ENCODE measurements at regions not wholly inside any gene's neighbourhood (a gene's known extent, or its start where the extent isn't known, plus 50 kb on each side); places are given as distances from the start of the nearest gene placed in this dataset.

DNA sequence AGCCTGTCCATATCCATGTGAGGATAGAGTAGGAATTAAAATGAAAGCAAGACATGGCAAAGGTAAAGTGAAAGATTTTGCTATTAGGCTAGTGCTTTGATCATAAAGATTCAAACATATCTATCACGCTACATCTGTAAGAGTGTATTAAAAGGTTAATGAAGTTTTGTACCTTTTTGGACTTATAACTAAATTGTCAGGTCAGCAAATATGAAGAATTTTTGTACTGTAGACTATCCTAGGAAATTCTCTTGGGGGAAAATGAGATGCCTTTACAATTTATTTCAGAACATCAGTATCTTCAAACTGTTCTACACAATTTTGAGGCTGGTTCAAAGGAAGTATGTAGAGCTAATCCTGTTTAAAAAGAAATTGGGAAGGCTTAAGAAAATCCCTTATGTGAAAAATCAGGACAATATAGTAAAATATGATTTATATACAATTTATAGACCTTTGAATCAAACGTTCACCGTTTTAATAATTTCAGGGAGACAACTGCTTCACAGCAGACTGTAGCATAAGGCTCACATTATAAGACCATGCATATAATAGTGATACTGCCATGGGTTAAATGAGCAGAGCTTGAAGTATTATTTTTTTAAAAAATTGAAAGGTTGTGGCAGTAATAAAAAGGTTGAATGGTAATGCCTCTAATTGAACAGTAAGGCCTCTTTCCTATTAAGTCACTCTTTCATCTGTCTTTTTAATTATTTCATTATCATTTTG, 639.5 kb upstream of the ARRDC3 start (continued):
- no peak for TF ChIP-seq NR2C1 (IDR thresholded peaks at IDR 0.05)
- TF ChIP-seq BRCA1 (IDR thresholded peaks at IDR 0.05; ENCODE audit: low read depth, low read length) = no peak
- TF ChIP-seq, protein P1, sequence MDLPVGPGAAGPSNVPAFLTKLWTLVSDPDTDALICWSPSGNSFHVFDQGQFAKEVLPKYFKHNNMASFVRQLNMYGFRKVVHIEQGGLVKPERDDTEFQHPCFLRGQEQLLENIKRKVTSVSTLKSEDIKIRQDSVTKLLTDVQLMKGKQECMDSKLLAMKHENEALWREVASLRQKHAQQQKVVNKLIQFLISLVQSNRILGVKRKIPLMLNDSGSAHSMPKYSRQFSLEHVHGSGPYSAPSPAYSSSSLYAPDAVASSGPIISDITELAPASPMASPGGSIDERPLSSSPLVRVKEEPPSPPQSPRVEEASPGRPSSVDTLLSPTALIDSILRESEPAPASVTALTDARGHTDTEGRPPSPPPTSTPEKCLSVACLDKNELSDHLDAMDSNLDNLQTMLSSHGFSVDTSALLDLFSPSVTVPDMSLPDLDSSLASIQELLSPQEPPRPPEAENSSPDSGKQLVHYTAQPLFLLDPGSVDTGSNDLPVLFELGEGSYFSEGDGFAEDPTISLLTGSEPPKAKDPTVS (IDR thresholded peaks at IDR 0.05; ENCODE audit: low read depth, low read length) = no peak
- TF ChIP-seq JUND (IDR thresholded peaks at IDR 0.05; ENCODE audit: low read depth, low read length) = no peak
- no peak for TF ChIP-seq CHD2 (IDR thresholded peaks at IDR 0.05; ENCODE audit: borderline replicate concordance, low read depth, low read length)
- no peak for TF ChIP-seq KAT2A (conservative IDR thresholded peaks at IDR 0.05; ENCODE audit: control insufficient read depth, low read depth, low read length)

DNA sequence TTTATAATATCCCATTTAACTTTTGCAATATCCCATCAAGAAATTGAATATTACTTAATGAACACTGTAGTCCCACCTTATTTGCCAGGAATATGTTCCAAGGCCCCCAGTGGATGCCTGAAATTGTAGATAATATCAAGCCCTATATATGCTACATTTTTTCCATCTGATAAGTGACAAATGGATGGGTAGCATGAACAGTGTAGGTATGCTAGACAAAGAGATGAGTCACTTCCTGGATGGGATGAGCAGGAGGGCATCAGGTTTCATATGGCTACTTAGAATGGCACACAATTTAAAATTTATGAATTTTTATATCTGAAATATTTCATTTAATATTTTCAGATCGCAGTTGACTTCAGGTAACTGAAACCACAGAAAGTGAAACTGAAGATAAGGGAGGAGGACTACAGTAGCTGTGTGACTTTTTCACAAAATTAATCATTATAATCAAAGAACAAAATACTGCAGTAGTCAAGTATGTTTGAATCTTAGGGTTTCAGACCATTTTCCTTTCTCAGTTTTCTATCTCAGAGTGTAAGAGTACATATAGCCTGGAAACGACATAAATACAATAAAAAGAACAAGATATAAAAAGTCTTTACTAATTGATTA, 636.4 kb upstream of the ARRDC3 start:
- intact Hi-C loops (cut with micrococcal nuclease; ENCODE audit: unreplicated experiment) (no loop called here), in situ Hi-C loops (cut with MboI) (no loop called here)
- TF ChIP-seq, protein P2, sequence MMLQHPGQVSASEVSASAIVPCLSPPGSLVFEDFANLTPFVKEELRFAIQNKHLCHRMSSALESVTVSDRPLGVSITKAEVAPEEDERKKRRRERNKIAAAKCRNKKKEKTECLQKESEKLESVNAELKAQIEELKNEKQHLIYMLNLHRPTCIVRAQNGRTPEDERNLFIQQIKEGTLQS (IDR thresholded peaks at IDR 0.05; ENCODE audit: borderline replicate concordance, extremely low read depth, low read depth, low read length) = no peak
- TF ChIP-seq ATF7 (IDR thresholded peaks at IDR 0.05; ENCODE audit: low read depth) (no peak), SMAD1 (IDR thresholded peaks at IDR 0.05; ENCODE audit: low read depth, partially characterized antibody) (no peak), CHD2 (IDR thresholded peaks at IDR 0.05; ENCODE audit: borderline replicate concordance, low read depth, low read length) (no peak), ZNF384 (IDR thresholded peaks at IDR 0.05; ENCODE audit: borderline replicate concordance, low read depth, low read length) (no peak), IRF4 (IDR thresholded peaks at IDR 0.05; ENCODE audit: low read depth, low read length) (no peak), EP300 (IDR thresholded peaks at IDR 0.05; ENCODE audit: borderline replicate concordance in 1 of 2, control insufficient read depth in 1 of 2, low read depth in 2 of 2, low read length in 2 of 2) (no peak), JUNB (IDR thresholded peaks at IDR 0.05) (no peak)
- TF ChIP-seq, protein P3, sequence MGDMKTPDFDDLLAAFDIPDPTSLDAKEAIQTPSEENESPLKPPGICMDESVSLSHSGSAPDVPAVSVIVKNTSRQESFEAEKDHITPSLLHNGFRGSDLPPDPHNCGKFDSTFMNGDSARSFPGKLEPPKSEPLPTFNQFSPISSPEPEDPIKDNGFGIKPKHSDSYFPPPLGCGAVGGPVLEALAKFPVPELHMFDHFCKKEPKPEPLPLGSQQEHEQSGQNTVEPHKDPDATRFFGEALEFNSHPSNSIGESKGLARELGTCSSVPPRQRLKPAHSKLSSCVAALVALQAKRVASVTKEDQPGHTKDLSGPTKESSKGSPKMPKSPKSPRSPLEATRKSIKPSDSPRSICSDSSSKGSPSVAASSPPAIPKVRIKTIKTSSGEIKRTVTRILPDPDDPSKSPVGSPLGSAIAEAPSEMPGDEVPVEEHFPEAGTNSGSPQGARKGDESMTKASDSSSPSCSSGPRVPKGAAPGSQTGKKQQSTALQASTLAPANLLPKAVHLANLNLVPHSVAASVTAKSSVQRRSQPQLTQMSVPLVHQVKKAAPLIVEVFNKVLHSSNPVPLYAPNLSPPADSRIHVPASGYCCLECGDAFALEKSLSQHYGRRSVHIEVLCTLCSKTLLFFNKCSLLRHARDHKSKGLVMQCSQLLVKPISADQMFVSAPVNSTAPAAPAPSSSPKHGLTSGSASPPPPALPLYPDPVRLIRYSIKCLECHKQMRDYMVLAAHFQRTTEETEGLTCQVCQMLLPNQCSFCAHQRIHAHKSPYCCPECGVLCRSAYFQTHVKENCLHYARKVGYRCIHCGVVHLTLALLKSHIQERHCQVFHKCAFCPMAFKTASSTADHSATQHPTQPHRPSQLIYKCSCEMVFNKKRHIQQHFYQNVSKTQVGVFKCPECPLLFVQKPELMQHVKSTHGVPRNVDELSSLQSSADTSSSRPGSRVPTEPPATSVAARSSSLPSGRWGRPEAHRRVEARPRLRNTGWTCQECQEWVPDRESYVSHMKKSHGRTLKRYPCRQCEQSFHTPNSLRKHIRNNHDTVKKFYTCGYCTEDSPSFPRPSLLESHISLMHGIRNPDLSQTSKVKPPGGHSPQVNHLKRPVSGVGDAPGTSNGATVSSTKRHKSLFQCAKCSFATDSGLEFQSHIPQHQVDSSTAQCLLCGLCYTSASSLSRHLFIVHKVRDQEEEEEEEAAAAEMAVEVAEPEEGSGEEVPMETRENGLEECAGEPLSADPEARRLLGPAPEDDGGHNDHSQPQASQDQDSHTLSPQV (IDR thresholded peaks at IDR 0.05) = no peak

More for the DNA sequence above, 636.4 kb upstream of the ARRDC3 start:
- Histone ChIP-seq H2AFZ (ENCODE audit: control insufficient read depth, low read depth, low read length) (no peak overlapping the region), H3K9ac (ENCODE audit: control insufficient read depth, insufficient read depth, low read length) (no peak overlapping the region), H3K27ac (ENCODE audit: control insufficient read depth, insufficient read depth) (no peak overlapping the region), H3K4me3 (no peak overlapping the region), H3K4me1 (ENCODE audit: control insufficient read depth, insufficient read depth, low read length) (no peaks in the 10 kb centered on the region), H4K20me1 (ENCODE audit: control insufficient read depth, insufficient read depth) (no peaks in the 10 kb centered on the region), H3K79me2 (ENCODE audit: control insufficient read depth, insufficient read depth, low read length) (no peaks in the 10 kb centered on the region), H3K27me3 (replicated peaks in 1 of 2; ENCODE audit: control insufficient read depth in 2 of 2, insufficient read depth in 2 of 2, low read length in 1 of 2) (no peaks in the 10 kb centered on the region), H3K36me3 (ENCODE audit: control insufficient read depth in 2 of 2, insufficient read depth in 2 of 2, low read length in 1 of 2) (no peaks in the 10 kb centered on the region), H3K4me2 (ENCODE audit: control insufficient read depth, insufficient read depth) (no peak overlapping the region), H3K9me3 (replicated peaks; ENCODE audit: control insufficient read depth, insufficient read depth, low read length) (no peaks in the 10 kb centered on the region)
- WGBS (ENCODE audit: insufficient coverage, insufficient replicate concordance, low lambda C conversion rate, missing lambda C conversion rate) = 38% methylated on average over 2 of the region's 2 CpGs
- peak; percentile 69 for ATAC-seq
- no peak for FAIRE-seq
- no TSS peak for BruUV-seq (replicated peaks)
- ChIA-PET SMC1A (ENCODE audit: uncharacterized antibody, unreplicated experiment) (no interaction called here), POLR2A (no interaction called here), CTCF (no interaction called here), RAD21 (ENCODE audit: unreplicated experiment) (no interaction called here)
- no peak for DNase-seq (ENCODE audit: low read depth, low spot score)

All from GM12878 (cell line).